ENCODE measurements at regions not wholly inside any gene's neighbourhood (a gene's known extent, or its start where the extent isn't known, plus 50 kb on each side); places are given as distances from the start of the nearest gene placed in this dataset.

- no peak for TF ChIP-seq SMC3 (conservative IDR thresholded peaks at IDR 0.05; ENCODE audit: poor library complexity)
- no peak for TF ChIP-seq RAD21 (conservative IDR thresholded peaks at IDR 0.05)
- TF ChIP-seq CTCF (IDR thresholded peaks at IDR 0.05; ENCODE audit: poor library complexity, severe bottlenecking): no peak
Measured at GRCh38 chr5:44178414-44178813, 210.8 kb downstream of the FGF10 start.

Measured in neural cell (in vitro differentiated cells).